ENCODE measurements at regions not wholly inside any gene's neighbourhood (a gene's known extent, or its start where the extent isn't known, plus 50 kb on each side); places are given as distances from the start of the nearest gene placed in this dataset.

DNA sequence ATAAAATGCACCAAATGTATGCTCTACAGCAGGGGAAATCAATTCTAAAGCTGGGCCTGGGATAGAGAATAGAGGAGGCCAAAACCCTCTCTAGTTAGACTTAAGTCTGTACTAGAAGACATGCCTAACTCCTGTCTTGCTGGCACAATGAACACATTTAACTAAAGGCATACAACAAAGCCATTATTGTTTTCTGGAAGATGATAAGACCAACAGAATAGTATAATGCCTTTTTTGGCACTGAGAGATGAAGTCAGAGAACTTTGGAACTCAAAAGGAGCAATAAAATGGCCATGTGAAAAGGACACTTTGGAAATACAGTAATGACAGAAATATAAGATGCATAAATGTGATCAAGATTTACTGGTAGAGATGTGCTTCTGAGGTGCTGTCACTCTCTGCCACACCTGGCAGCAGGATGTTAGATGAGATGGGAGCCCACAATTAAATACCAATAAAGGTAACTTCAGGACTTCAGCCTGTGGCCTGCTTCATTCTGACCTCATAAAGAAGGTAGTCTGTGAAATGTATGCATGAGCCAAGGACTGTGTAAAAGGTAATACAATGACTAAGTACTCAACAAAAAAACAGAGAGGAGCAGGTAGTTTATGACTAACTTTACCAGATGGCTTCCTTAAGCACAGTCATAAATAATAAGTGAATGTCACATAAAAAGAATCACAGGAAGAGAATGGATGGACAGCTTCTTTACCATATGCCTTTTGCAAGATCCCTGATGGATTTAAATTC is 333.4 kb downstream of the BCKDHB start:
- TF ChIP-seq, protein P1, sequence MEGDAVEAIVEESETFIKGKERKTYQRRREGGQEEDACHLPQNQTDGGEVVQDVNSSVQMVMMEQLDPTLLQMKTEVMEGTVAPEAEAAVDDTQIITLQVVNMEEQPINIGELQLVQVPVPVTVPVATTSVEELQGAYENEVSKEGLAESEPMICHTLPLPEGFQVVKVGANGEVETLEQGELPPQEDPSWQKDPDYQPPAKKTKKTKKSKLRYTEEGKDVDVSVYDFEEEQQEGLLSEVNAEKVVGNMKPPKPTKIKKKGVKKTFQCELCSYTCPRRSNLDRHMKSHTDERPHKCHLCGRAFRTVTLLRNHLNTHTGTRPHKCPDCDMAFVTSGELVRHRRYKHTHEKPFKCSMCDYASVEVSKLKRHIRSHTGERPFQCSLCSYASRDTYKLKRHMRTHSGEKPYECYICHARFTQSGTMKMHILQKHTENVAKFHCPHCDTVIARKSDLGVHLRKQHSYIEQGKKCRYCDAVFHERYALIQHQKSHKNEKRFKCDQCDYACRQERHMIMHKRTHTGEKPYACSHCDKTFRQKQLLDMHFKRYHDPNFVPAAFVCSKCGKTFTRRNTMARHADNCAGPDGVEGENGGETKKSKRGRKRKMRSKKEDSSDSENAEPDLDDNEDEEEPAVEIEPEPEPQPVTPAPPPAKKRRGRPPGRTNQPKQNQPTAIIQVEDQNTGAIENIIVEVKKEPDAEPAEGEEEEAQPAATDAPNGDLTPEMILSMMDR (IDR thresholded peaks at IDR 0.05), result no peak
- TF ChIP-seq POLR2A (IDR thresholded peaks at IDR 0.05) (no peak), POLR2AphosphoS5 (IDR thresholded peaks at IDR 0.05) (no peak)
